HG03571 (cell line): ENCODE measurements at regions not wholly inside any gene's neighbourhood (a gene's known extent, or its start where the extent isn't known, plus 50 kb on each side); places are given as distances from the start of the nearest gene placed in this dataset.
"Not testable (repeated sequence)": the region's sequence is repeated elsewhere in the genome, so short reads cannot be mapped to it uniquely, and the experiment has no call there.

Experiments
- ATAC-seq: cut with Tn5 transposase; IDR thresholded peaks from one replicate; pipeline ENCODE4 v1.9.1; 2021; ENCODE audit not compliant: unreplicated experiment

DNA sequence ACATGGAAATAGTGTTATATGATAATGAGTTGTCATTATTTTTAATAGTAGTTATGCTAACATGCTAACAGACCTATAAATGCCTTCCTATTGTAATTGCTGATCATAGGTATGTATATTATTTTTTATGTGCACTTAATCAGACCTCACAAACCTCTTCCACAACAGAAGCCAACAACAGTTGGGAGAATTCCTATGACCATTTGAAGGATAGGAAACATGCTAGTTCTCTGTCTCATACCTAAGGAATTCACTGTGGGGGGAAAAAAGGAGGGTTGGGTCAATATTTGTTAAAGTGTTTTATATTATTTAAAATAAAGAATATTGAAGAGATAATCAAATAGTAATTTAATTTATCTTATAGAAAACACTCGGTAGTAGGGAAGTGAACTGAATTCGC, 990.9 kb downstream of the EPHA7 start:
- ATAC-seq = no peak

- ATAC-seq = no peak
Measured at GRCh38 chr6:92427453-92427852, 991.9 kb downstream of the EPHA7 start.

DNA sequence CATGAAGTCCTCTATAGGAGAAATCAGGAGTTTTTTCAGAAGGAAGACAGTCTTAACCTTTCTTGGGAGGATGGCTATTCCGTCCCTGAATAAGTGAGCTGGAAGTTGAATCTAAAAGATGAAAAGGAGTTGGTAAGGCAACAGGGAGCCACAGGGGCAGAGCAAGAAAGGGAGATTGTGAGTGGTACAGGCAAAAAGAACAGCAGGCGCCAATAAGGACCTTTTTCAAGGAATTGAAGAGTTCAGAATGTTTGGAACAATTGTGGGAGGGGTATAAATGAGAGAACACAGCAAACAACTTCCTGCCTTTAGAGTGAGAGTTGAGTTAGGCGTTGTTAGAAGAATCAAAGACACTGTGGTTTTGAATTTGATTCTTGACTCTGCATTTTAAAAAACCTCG, 1003.7 kb downstream of the EPHA7 start:
- ATAC-seq = no peak

GRCh38 chr6:92408350-92408749, 1011.0 kb downstream of the EPHA7 start:
- ATAC-seq = no peak

GRCh38 chr6:92404281-92404680, 1015.1 kb downstream of the EPHA7 start:
- no peak for ATAC-seq

DNA sequence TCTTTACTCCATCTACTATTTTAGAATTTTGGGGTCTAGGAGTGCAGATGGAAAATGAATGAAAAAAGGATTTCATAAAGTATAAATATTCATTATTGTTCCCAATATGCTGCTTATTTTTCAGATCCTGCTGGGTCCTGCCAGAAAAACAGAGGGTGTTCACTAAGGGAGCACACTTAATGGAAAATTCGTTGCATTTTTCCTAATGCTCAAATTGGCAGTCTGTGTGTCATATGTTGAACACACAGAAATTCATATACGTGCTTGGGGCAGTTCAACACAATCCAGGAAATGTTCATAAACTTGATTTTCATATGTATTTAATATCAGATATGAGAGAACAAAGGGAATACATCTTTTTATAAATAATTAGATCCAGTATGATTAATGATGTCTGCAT, 1019.4 kb downstream of the EPHA7 start:
- no peak for ATAC-seq

DNA sequence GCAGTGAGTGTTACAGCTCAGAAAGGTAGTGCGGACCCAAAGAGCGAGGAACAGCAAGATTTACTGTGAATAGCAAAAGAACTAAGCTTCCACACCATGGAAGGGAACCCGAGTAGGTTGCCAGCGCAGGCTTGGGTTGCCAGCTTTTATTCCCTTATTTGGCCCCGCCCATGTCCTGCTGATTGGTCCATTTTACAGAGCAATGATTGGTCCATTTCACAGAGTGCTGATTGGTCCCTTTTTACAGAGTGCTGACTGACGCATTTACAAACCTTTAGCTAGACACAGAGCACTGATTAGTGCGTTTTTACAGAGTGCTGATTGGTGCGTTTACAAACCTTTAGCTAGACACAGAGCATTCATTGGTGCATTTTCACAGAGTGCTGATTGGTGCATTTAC, 1030.7 kb downstream of the EPHA7 start:
- ATAC-seq = not testable (repeated sequence)

- no peak for ATAC-seq
Measured at GRCh38 chr6:92380803-92381601, 1038.4 kb downstream of the EPHA7 start.

DNA sequence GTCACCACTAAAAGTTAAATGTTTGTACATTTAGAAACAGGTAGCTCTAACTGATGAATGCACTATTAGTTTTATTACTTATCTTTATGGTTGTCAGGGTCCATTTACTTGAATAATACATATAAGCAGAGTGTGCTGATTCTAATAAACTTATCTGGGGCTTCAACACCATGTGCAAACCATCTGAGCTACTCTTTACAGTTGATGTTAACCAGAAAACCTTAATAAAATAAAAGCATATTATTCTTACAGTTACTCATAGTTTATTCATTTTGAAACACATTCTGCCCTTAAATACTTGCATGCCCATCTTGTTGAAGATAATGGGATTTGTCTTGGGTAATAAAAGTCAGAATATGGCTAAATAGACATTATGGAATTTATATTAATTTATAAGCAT, 1042.2 kb downstream of the EPHA7 start:
- no peak for ATAC-seq

- no peak for ATAC-seq
Measured at GRCh38 chr6:92376691-92377090, 1042.7 kb downstream of the EPHA7 start.

DNA sequence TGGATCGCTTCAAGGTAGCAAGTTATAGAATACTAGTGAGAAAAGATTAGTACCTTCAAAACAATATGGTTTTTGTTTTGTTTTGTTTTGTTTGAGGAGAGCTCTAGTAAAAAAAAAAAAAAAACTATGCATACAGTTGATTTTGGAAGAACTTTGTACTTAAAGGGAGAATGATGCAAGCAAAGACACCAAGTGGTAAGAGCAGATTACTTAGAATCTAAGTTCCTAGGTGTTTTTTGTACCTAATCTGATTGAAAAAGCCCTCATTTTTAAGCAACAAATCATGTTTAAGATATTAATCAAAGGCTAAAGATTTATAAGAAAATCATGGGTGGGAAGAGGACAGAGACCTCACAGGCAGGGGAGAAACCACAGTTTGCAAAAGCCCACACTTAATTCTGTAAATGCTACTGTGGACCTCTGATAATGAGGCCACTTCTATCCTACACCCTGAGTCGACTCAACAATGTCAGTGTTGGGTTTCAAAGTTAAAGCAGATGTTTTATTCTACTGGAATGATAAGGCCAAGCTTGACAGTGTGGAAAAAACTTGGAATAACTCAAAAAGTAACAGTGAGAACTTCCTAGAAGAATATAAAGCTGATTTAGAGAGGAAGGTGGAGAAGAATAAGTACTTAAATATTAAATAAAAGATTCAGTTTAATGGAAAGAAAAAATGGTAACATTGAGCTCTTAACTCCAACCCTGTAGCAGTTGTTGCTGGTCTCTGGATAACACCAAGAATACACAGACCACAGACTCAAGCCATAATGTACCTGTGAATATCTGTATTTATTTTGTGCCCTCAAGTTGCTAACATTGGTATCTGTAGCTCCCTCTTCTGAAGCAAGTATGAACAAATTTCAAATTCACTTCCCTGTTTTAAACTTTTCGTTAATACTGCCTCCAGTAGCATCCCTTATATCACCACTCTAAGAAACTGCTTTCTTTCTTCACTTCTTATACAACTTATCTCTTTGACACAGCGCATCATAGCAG, 1047.8 kb downstream of the EPHA7 start:
- ATAC-seq = no peak

GRCh38 chr6:92369309-92369708, 1050.0 kb downstream of the EPHA7 start:
- no peak for ATAC-seq

- no peak for ATAC-seq
Measured at GRCh38 chr6:92364948-92365541, 1054.3 kb downstream of the EPHA7 start.

DNA sequence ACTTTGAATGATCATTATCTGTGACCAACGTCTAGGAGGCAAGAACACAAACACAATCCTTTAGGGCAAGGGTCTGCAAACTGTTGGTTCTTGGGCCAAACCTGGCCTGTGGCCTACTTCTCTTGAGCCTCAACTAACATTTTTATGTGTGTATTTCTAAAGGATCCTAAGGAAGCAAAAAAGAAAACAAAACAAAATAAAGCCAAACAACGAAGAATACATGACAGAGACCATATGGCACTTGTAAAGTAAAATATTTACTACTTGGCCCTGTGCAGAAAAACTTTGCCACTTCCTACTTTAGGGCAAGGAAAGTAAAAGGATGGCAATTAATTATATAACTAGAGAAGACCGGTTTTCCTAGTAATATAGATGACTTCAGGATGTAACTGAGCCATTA, 1056.2 kb downstream of the EPHA7 start:
- ATAC-seq = no peak

GRCh38 chr6:92362404-92362803, 1057.0 kb downstream of the EPHA7 start:
- ATAC-seq = no peak

DNA sequence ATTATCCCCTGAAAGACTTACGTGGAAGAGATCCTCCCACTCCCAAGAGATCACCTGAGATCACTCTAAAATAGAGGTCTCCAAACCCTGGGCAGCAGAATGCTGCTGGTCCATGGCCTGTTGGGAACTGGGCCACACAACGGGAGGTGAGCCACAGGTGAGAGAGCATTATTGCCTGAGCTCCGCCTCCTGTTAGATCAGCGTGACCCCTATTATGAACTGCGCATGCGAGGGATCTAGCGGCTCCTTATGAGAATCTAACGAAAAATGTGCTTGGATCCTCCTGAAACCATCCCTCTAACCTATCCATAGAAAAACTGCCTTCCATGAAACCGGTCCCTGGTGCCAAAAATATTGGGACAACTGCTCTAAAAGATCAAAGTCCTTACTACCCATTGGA, 1057.4 kb downstream of the EPHA7 start:
- no peak for ATAC-seq

DNA sequence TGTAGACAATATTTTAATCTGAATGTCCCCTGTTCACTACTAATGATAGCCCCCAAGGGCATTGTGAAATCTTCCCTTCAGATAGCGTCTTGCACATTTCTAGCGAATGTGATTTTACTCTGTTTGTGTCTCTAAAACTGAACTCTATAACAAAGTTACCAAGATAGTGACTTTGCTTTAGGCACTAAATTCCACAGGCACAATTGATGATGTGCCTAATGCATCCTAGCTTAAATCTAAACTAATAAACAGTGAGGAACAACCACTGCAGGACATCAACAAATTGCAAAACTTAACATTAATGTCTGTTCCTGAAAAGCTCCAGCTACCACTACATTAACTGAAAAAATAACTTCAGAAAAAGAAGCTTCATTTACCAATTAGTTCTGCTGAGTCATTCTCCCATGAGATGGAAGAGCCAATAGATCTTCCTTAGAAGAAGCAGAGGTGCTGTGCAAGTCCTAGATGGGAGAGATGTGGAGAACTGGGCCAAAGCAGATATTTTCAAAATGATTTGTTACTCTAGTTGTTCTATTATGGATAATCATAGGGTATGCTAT, 1065.0 kb downstream of the EPHA7 start:
- no peak for ATAC-seq

- ATAC-seq = no peak
Measured at GRCh38 chr6:92352130-92352529, 1067.2 kb downstream of the EPHA7 start.

DNA sequence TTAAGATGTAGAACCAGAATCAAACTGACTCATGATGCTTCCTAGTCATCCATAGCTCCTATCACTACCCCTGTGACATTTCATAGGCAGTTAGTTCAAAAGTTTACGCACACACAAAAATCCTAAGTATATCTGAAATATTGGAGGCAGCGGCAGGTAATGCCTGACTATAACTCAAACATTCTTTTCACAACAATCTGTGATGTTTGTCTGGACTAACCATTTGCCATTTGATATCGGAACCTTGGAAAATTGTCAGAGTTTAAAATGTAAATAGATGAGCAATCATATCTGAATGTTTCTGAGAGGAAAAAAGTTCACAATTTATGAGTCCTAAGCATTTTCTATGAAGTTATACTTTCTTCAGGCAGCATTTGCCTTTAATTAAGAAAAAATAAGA, 1078.2 kb downstream of the EPHA7 start:
- no peak for ATAC-seq

GRCh38 chr6:92339936-92340640, 1079.3 kb downstream of the EPHA7 start:
- no peak for ATAC-seq

DNA sequence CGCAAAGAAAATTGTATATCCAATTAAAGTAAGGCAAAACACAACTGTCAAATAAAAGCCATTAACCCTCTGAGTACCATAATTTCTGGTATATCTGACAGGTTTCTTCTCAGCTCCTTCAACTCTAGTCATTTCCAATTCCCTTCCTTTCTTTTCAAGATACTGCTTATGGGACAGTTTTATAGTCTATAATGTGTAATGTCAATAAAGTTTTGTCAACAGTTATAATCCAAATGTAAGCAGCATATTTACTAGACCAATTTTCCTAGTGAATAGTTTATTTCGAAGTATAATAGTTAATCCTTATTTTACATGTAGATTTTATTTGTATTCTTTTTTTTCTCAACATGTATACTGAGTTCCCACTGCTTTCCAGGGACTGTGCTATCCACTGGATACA, 1081.8 kb downstream of the EPHA7 start:
- no peak for ATAC-seq
